Upper lobe of left lung (tissue), 4 donors: ENCODE measurements at regions not wholly inside any gene's neighbourhood (a gene's known extent, or its start where the extent isn't known, plus 50 kb on each side); places are given as distances from the start of the nearest gene placed in this dataset.

Source experiments
- CTCF ChIP-seq, 6 experiments: fragments of 450-650 bp in 4 of 6; fragments of 200-600 bp in 2 of 6; sonication (generic) in 2 of 6; IDR thresholded peaks; one replicate each; pipeline ENCODE4 v1.5.1; 2016 to 2019; ENCODE audit warnings: antibody characterized with exemption in 6 of 6
- EP300 ChIP-seq, 4 donors: sonication (generic); formaldehyde crosslinking; IDR thresholded peaks; one replicate each; pipeline ENCODE4 v1.5.1; 2017; ENCODE audit warnings: antibody characterized with exemption in 4 of 4, control low read depth in 2 of 4
- POLR2A ChIP-seq, 4 donors: fragments of 450-650 bp; IDR thresholded peaks; one replicate each; pipeline ENCODE4 v1.5.1; 2016 to 2017; ENCODE audit warnings: antibody characterized with exemption in 4 of 4, mild to moderate bottlenecking in 2 of 4
- POLR2AphosphoS5 ChIP-seq, 2 donors: sonication (generic); formaldehyde crosslinking; IDR thresholded peaks; one replicate each; pipeline ENCODE4 v1.5.1; 2017; ENCODE audit warnings: antibody characterized with exemption in 2 of 2

- TF ChIP-seq POLR2A (IDR thresholded peaks at IDR 0.05) (no peak), POLR2AphosphoS5 (IDR thresholded peaks at IDR 0.05) (no peak), CTCF (IDR thresholded peaks at IDR 0.05) (no peak), EP300 (IDR thresholded peaks at IDR 0.05) (no peak)
Measured at GRCh38 chr20:7596541-7596940, 343.7 kb downstream of the HAO1 start.
